Prostate gland (tissue), 2 donors: ENCODE measurements at regions not wholly inside any gene's neighbourhood (a gene's known extent, or its start where the extent isn't known, plus 50 kb on each side); places are given as distances from the start of the nearest gene placed in this dataset.

Experiments
- POLR2A ChIP-seq: fragments of 450-650 bp; IDR thresholded peaks from one replicate; pipeline ENCODE4 v1.6.1; 2016; ENCODE audit warnings: antibody characterized with exemption, mild to moderate bottlenecking
- TF ChIP-seq, protein P1 (sequence below), 4 experiments: fragments of 200-600 bp in 2 of 4; fragments of 450-650 bp in 2 of 4; sonication (generic) in 2 of 4; IDR thresholded peaks; 1 replicate in 3 of 4; 2 replicates in 1 of 4; pipeline ENCODE4 v1.5.1; 2016 to 2019; ENCODE audit warnings: antibody characterized with exemption in 4 of 4, mild to moderate bottlenecking in 2 of 4, moderate library complexity in 2 of 4

DNA sequence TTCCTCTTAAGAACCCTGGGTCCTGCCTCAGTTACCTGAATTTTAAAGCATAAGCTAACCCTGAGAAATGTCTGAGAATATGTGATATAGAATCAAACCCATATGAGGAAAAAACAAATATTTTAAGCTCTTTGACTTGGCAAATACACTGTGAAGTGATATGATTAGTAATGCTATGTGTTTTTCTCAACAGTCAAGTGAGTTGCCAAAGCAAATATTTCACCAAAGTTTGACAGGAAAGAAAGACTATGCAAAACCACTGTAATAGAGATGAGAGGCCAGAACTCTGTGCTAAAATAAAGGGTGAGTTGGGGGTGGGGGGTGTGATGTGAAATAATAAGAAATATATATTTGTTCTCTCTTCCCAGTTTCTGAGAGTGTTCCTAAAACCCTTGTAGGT is 613.5 kb upstream of the CCDC179 start:
- TF ChIP-seq, protein P1, sequence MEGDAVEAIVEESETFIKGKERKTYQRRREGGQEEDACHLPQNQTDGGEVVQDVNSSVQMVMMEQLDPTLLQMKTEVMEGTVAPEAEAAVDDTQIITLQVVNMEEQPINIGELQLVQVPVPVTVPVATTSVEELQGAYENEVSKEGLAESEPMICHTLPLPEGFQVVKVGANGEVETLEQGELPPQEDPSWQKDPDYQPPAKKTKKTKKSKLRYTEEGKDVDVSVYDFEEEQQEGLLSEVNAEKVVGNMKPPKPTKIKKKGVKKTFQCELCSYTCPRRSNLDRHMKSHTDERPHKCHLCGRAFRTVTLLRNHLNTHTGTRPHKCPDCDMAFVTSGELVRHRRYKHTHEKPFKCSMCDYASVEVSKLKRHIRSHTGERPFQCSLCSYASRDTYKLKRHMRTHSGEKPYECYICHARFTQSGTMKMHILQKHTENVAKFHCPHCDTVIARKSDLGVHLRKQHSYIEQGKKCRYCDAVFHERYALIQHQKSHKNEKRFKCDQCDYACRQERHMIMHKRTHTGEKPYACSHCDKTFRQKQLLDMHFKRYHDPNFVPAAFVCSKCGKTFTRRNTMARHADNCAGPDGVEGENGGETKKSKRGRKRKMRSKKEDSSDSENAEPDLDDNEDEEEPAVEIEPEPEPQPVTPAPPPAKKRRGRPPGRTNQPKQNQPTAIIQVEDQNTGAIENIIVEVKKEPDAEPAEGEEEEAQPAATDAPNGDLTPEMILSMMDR (IDR thresholded peaks at IDR 0.05) = no peak
- TF ChIP-seq POLR2A = no peak
